Large intestine (tissue), 3 donors: ENCODE measurements at regions not wholly inside any gene's neighbourhood (a gene's known extent, or its start where the extent isn't known, plus 50 kb on each side); places are given as distances from the start of the nearest gene placed in this dataset.
"Not testable (repeated sequence)": the region's sequence is repeated elsewhere in the genome, so short reads cannot be mapped to it uniquely, and the experiment has no call there.

Source experiments
- DNase-seq, 2 donors: peaks; one replicate each; pipeline versions ENCODE4 v3.0.0 to v3.0.0-alpha.2; 2013
- H3K27ac ChIP-seq: one replicate; pipeline ENCODE4 v1.5.1; 2013; ENCODE audit warnings: low read length
- H3K27me3 ChIP-seq: 2 replicates; pipeline ENCODE4 v1.6.1; 2013; ENCODE audit warnings: low read length; ENCODE audit not compliant: control insufficient read depth, insufficient read depth
- H3K36me3 ChIP-seq: 2 replicates; pipeline ENCODE4 v1.6.1; 2013; ENCODE audit warnings: low read length; ENCODE audit not compliant: control insufficient read depth, insufficient read depth
- H3K4me1 ChIP-seq: one replicate; pipeline ENCODE4 v1.6.1; 2013; ENCODE audit warnings: low read length; ENCODE audit not compliant: control insufficient read depth, insufficient read depth
- H3K4me3 ChIP-seq: one replicate; pipeline ENCODE4 v1.5.1; 2013; ENCODE audit warnings: low read length
- H3K9me3 ChIP-seq: one replicate; pipeline ENCODE4 v1.6.1; 2013; ENCODE audit warnings: mild to moderate bottlenecking, low read depth, low read length, moderate library complexity; ENCODE audit not compliant: control insufficient read depth
- WGBS: methylation state at CpG from one replicate; pipeline ENCODE4 v1.1.5; 2013; ENCODE audit warnings: low lambda C conversion rate; ENCODE audit not compliant: insufficient coverage; 5-methylcytosine and 5-hydroxymethylcytosine counted together

DNA sequence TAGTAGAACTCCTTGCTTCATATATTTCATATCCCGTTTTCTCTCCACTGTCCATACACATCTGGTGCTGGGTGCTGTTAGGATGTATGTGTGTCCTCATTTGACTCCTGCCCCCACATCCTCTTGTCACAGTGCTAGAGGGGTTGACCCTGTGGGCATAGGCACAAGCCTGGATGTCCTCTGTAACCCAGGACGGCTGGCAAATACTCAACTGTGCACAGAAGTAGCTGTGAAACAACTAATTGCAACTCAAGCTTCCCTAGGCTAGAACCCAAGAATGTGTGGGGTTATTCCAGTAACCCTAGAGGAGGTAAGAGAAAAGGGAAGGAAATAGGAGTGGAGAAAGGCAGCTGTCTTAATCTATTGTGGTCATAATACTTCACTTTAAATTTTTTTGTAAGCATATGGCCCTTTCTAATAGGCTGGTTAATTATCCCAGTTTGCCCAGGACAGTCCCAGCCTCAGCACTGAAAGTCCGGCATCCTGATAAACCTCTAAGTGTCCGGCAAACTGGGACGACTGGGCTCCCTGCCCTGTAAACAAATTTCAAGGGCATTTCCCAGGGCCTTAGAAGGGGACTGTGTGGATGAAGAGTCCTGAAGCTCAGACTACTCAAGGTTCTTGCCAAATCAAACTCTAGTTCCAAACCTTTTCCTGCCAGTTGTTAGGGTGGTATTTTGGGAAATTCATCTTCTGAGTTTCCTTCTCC is 283.2 kb upstream of the CELF2 start:
- H3K4me1 ChIP-seq: no peaks in the 10 kb centered on the region
- no CpG with 5 or more reads among the region's 5 CpGs for WGBS
- no peak for DNase-seq

DNA sequence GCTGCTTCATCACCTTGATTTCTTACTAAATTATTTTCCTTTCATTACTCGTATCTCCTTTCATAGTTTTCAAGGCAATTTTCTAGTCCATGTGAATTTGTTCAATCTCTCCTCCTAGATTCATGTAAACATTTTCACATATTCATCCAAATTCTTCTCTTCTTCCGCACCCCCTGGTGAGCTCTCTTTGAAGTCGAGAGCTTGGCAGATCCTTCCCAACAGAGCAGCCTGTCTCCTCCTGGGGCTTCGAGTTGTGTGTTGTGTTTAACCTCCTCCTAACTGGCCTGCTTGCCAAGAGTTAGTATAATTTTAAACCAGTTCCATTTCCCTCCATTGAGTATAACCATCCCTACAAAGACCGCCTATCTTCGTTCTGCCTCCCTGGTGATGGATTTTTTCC is 272.4 kb upstream of the CELF2 start:
- H3K4me1 ChIP-seq: no peaks in the 10 kb centered on the region
- no peaks in the 10 kb centered on the region for H3K36me3 ChIP-seq
- no peak overlapping the region for H3K4me3 ChIP-seq
- WGBS: 80% methylated on average over 3 of the region's 6 CpGs
- no peaks in the 10 kb centered on the region for H3K27me3 ChIP-seq
- H3K9me3 ChIP-seq: no peaks in the 10 kb centered on the region
- no peak for DNase-seq
- no peak overlapping the region for H3K27ac ChIP-seq

More for the DNA sequence above, 283.2 kb upstream of the CELF2 start:
- Histone ChIP-seq H3K27ac (no peak overlapping the region), H3K9me3 (no peaks in the 10 kb centered on the region), H3K36me3 (no peaks in the 10 kb centered on the region), H3K27me3 (no peaks in the 10 kb centered on the region), H3K4me3 (no peak overlapping the region)

DNA sequence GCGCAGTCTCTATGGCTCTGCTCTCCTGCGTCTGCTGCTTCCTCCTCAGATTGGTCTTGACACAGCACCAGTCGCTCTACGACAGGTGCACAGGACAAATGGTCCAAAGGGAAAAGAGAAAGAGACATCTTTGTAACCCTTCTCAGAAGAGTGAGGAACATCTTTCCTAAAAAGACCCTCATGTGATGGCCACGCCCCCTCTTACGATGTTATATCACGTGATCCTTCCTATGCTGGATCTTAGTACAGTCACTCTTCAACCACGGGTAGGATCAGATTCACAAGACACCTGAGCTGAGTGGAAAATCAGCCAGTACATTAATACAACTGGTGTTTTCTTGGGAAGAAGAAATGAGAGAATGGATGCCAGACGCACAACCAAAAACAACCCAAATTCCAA is 262.2 kb upstream of the CELF2 start:
- no peak for DNase-seq
- Histone ChIP-seq H3K36me3 (no peaks in the 10 kb centered on the region), H3K27ac (no peak overlapping the region), H3K4me1 (no peaks in the 10 kb centered on the region), H3K9me3 (no peaks in the 10 kb centered on the region), H3K27me3 (no peaks in the 10 kb centered on the region), H3K4me3 (no peak overlapping the region)
- WGBS: 86% methylated on average over 1 of the region's 9 CpGs

DNA sequence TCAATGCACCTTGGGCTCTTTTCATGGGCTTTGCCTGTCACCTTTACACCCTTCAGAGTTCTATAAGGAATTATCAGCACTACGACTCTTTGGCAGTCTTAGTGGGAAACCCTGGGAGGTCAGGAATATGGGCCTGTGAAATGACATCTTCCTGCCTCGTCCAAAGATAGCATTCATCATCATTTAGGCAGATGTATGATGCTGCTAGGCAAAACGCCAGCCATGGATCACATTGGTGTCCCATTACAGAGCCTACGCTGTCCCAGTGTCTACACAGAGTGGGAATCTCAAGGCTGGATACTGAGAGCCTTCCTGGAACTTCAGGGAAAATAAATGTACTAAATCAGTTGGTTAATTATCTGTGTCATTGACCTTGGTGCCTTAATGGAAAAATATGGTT is 259.4 kb upstream of the CELF2 start:
- Histone ChIP-seq H3K27ac (no peak overlapping the region), H3K9me3 (no peaks in the 10 kb centered on the region), H3K4me3 (no peak overlapping the region), H3K27me3 (no peaks in the 10 kb centered on the region), H3K36me3 (no peaks in the 10 kb centered on the region), H3K4me1 (no peaks in the 10 kb centered on the region)
- DNase-seq: no peak
- WGBS: no CpG with 5 or more reads among the region's 4 CpGs

DNA sequence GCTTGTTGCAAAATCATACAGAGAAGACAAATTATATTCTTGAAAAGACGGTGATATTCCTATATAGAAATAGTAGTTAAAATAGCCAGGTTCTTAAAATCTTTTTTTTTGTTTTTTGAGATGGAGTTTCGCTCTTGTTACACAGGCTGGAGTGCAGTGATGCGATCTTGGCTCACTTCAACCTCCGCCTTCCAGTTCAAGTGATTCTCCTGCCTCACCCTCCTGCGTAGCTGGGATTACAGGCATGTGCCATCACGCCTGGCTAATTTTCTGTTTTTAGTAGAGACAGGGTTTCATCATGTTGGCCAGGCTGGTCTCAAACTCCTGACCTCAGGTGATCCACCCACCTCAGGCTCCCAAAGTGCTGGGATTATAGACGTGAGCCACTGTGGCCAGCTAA is 257.9 kb upstream of the CELF2 start:
- not testable (repeated sequence) for H3K4me1 ChIP-seq, H3K36me3 ChIP-seq, H3K9me3 ChIP-seq, H3K27me3 ChIP-seq, H3K4me3 ChIP-seq, H3K27ac ChIP-seq, DNase-seq
- WGBS: 98% methylated on average over 3 of the region's 7 CpGs

DNA sequence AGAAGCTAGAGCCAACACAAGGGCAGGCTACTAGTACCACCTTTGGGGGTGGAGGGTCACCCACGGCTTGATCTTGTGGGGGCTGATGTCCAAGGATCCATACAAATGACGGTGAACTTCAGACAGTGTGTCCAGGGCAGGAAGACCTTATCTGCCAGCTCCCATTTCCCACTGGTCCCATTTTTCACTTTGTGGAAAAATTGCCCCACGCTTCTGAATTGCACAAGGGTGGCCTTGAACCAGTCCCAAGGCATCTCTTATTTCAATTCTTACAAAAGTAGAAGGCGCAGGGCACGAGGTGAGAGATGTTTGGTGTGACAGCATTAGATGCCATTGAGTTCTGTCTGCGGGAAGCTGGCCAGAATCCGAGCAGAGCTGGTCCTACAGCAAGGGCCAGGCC is 252.7 kb upstream of the CELF2 start:
- H3K27me3 ChIP-seq: no peaks in the 10 kb centered on the region
- H3K36me3 ChIP-seq: no peaks in the 10 kb centered on the region
- H3K4me3 ChIP-seq: no peak overlapping the region
- WGBS: no CpG with 5 or more reads among the region's 7 CpGs
- no peaks in the 10 kb centered on the region for H3K4me1 ChIP-seq
- no peaks in the 10 kb centered on the region for H3K9me3 ChIP-seq
- DNase-seq: no peak
- no peak overlapping the region for H3K27ac ChIP-seq

DNA sequence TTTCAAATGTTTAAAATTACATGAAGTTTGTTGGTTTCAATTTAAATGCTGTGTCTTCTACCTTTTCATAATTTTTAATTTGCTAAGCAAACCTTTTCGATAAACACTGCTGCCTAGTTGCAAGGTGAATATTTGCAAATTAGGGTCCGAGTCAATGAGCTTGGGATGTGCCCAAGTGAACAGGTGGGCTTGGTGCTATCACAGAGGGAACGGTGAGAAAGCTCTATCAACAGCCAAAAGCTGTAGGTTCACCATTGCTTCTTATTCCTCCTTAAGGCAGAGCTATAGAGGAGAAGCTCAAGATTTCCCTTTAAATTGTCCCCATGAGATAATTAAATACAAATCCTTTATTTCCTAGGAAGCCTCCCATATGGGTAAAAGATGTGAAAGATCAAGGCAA is 245.3 kb upstream of the CELF2 start:
- WGBS: 100% methylated on average over 2 of the region's 3 CpGs
- Histone ChIP-seq H3K27ac (no peak overlapping the region), H3K36me3 (no peaks in the 10 kb centered on the region), H3K4me3 (no peak overlapping the region), H3K27me3 (no peaks in the 10 kb centered on the region), H3K4me1 (no peaks in the 10 kb centered on the region), H3K9me3 (no peaks in the 10 kb centered on the region)
- DNase-seq: no peak

DNA sequence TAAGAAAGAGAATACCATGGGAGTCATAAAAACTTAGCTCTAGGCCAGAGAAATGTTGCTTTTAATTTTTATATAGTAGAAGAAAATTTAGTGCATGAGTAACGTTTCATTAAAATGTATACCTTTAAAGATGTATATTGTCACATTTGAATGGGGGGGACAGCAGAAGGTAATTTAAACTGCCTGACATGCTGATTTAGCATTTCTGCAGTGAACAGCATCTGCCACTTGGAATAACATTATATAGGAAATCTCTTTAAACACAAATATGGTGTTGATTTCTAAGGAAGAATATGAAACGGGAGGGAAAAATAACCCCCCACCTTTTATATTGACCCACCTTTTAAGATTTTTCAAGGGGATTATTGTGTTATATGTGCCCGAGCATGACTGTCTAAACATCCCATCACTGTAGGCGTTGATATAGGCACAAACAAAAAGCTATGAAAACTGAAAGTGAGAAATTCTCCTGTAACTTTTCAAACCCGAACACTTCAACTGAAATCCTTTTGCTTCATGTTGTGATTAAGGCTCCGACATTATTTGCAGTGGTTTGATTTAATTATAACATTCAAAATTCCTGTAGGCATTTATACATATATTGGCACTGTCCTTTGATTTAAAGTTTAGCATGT is 244.7 kb upstream of the CELF2 start:
- 90% methylated on average over 3 of the region's 6 CpGs for WGBS
- H3K27ac ChIP-seq: no peak overlapping the region

DNA sequence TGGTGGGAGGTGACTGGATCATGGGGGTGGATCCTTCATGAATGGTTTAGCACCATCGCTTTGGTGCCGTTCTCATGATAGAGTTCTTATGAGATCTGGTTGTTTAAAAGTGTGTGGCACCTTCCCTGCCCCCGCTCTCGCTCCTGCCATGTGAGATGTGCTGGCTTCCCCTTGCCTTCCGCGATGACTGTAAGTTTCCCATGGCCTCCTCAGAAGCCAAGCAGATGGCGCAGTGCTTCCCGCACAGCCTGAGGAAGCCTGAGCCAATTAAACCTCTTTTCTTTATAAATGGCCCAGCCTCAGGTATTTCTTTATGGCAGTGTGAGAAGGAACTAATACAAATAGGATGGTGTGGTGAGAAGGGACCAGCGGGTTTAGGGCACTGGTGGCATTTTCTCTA is 243.3 kb upstream of the CELF2 start:
- H3K9me3 ChIP-seq: no peaks in the 10 kb centered on the region
- no peaks in the 10 kb centered on the region for H3K4me1 ChIP-seq
- no peak overlapping the region for H3K4me3 ChIP-seq
- DNase-seq: no peak
- H3K27me3 ChIP-seq: no peaks in the 10 kb centered on the region
- H3K36me3 ChIP-seq: no peaks in the 10 kb centered on the region
- no peak overlapping the region for H3K27ac ChIP-seq
- WGBS: no CpG with 5 or more reads among the region's 9 CpGs

More for the DNA sequence above, 244.7 kb upstream of the CELF2 start:
- H3K9me3 ChIP-seq: no peaks in the 10 kb centered on the region
- DNase-seq: no peak
- H3K4me3 ChIP-seq: no peak overlapping the region
- no peaks in the 10 kb centered on the region for H3K4me1 ChIP-seq
- no peaks in the 10 kb centered on the region for H3K36me3 ChIP-seq
- no peaks in the 10 kb centered on the region for H3K27me3 ChIP-seq

DNA sequence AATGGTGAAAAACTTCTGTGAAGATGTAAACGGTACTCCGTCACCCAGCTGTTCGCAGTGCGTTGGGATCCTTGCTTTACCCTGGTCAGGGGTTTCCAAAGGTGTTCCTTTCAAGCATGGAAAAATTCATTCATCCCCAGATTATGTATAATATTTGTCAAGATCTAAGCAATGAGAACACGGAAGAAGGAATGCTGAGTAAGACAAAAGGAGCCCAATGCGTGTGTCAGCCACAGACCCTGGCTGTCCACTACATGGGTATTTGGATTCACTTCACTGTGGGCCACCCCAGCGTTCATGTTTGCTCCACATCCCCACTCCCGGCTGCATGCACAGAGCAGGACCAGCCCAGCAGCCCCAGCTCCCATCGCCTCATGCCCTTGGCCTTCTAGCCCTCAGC is 241.3 kb upstream of the CELF2 start:
- no CpG with 5 or more reads among the region's 9 CpGs for whole genome bisulfite sequencing
- Histone ChIP-seq H3K9me3 (no peaks in the 10 kb centered on the region), H3K36me3 (no peaks in the 10 kb centered on the region), H3K27ac (no peak overlapping the region), H3K4me1 (no peaks in the 10 kb centered on the region), H3K27me3 (no peaks in the 10 kb centered on the region), H3K4me3 (no peak overlapping the region)
- no peak for DNase-seq

DNA sequence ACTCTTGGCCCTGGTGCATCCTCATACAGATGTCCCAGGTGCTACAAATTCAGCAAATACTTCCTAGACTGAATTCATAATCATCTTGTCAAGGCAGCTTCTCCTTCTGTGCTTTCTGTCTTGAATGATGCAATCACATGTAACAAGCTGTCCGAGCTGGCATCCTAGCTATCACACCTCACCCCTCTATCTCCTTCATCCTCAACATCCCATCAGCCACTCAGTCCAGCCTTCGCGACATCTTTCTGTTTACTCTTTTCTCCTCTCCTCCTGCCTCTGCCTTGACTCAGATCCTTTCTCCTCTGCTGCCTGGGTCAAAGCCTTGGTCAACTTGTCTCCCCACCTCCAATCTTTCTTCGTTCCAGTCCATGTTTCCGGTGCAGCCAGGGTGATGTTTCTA is 240.4 kb upstream of the CELF2 start:
- H3K4me1 ChIP-seq: no peaks in the 10 kb centered on the region

More for the DNA sequence above, 240.4 kb upstream of the CELF2 start:
- no peak overlapping the region for H3K4me3 ChIP-seq
- H3K9me3 ChIP-seq: no peaks in the 10 kb centered on the region
- no peaks in the 10 kb centered on the region for H3K36me3 ChIP-seq
- no peaks in the 10 kb centered on the region for H3K27me3 ChIP-seq
- DNase-seq: no peak
- no peak overlapping the region for H3K27ac ChIP-seq
- 95% methylated on average over 3 of the region's 5 CpGs for WGBS
